Peyer's patch (tissue), 4 donors: ENCODE measurements at regions not wholly inside any gene's neighbourhood (a gene's known extent, or its start where the extent isn't known, plus 50 kb on each side); places are given as distances from the start of the nearest gene placed in this dataset.
"Not testable (repeated sequence)": the region's sequence is repeated elsewhere in the genome, so short reads cannot be mapped to it uniquely, and the experiment has no call there.

Source experiments
- DNase-seq, 3 donors: peaks; one replicate each; pipeline ENCODE4 v3.0.0-alpha.2; 2017 to 2019
- H3K27ac ChIP-seq, 4 donors: fragments of 200-600 bp; sonication (generic); one replicate each; pipeline ENCODE4 v1.5.1; 2016 to 2019
- H3K27me3 ChIP-seq, 2 donors: fragments of 200-600 bp; sonication (generic); one replicate each; pipeline ENCODE4 v1.5.1; 2019
- H3K36me3 ChIP-seq, 3 donors: fragments of 200-600 bp; sonication (generic); one replicate each; pipeline ENCODE4 v1.5.1; 2016 to 2019
- H3K4me1 ChIP-seq, 4 donors: fragments of 200-600 bp; sonication (generic); one replicate each; pipeline ENCODE4 v1.5.1; 2016 to 2019
- H3K4me3 ChIP-seq, 4 donors: fragments of 200-600 bp; sonication (generic); 1 replicate in 3 of 4; 2 replicates in 1 of 4; pipeline ENCODE4 v1.5.1; 2016 to 2019; ENCODE audit warnings: mild to moderate bottlenecking in 1 of 4
- H3K9me3 ChIP-seq, 4 donors: fragments of 200-600 bp; sonication (generic); one replicate each; pipeline ENCODE4 v1.5.1; 2016 to 2019; ENCODE audit warnings: mild to moderate bottlenecking in 1 of 4
- POLR2A ChIP-seq, 2 donors: fragments of 450-650 bp; IDR thresholded peaks; one replicate each; pipeline ENCODE4 v1.5.1; 2017; ENCODE audit warnings: antibody characterized with exemption in 2 of 2, mild to moderate bottlenecking in 2 of 2, moderate library complexity in 2 of 2
- TF ChIP-seq, protein P1 (sequence below), 6 experiments: fragments of 450-650 bp in 4 of 6; fragments of 200-600 bp in 2 of 6; sonication (generic) in 1 of 6; IDR thresholded peaks; one replicate each; pipeline ENCODE4 v1.5.1; 2017 to 2019; ENCODE audit warnings: antibody characterized with exemption in 6 of 6, mild to moderate bottlenecking in 3 of 6, moderate library complexity in 1 of 6

DNA sequence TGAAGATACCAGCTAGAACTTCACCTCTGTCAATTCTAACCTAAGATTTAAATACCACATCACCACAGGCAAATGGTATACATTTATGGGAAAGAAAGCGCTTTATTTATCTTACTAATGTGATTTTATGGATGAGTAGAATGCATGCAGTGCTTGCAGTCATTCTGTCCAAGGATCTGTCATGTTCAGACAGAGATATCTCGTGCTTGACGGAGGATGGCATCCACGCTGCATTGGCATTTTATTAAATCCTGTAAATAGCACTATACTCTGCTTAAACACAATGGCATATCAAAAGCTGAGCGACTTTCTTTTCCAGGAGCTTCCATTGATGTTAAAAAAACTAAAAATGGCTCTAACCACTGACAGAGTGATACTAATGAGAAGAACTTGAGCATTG lies 133.7 kb upstream of the CAV2 start:
- H3K9me3 ChIP-seq = no peaks in the 10 kb centered on the region
- H3K36me3 ChIP-seq = no peaks in the 10 kb centered on the region
- no peaks in the 10 kb centered on the region for H3K27me3 ChIP-seq
- no peak overlapping the region for H3K27ac ChIP-seq
- no peak for DNase-seq
- H3K4me3 ChIP-seq = no peak overlapping the region
- H3K4me1 ChIP-seq = no peaks in the 10 kb centered on the region
- no peak for TF ChIP-seq POLR2A (IDR thresholded peaks at IDR 0.05)
- TF ChIP-seq, protein P1, sequence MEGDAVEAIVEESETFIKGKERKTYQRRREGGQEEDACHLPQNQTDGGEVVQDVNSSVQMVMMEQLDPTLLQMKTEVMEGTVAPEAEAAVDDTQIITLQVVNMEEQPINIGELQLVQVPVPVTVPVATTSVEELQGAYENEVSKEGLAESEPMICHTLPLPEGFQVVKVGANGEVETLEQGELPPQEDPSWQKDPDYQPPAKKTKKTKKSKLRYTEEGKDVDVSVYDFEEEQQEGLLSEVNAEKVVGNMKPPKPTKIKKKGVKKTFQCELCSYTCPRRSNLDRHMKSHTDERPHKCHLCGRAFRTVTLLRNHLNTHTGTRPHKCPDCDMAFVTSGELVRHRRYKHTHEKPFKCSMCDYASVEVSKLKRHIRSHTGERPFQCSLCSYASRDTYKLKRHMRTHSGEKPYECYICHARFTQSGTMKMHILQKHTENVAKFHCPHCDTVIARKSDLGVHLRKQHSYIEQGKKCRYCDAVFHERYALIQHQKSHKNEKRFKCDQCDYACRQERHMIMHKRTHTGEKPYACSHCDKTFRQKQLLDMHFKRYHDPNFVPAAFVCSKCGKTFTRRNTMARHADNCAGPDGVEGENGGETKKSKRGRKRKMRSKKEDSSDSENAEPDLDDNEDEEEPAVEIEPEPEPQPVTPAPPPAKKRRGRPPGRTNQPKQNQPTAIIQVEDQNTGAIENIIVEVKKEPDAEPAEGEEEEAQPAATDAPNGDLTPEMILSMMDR (IDR thresholded peaks at IDR 0.05) = no peak

- no peak overlapping the region for H3K27ac ChIP-seq
- no peak overlapping the region for H3K4me3 ChIP-seq
- no peaks in the 10 kb centered on the region for H3K36me3 ChIP-seq
- no peaks in the 10 kb centered on the region for H3K4me1 ChIP-seq
- H3K9me3 ChIP-seq = no peaks in the 10 kb centered on the region
- no peak for DNase-seq
- no peaks in the 10 kb centered on the region for H3K27me3 ChIP-seq
- TF ChIP-seq, protein P1 (IDR thresholded peaks at IDR 0.05) = no peak
- TF ChIP-seq POLR2A (IDR thresholded peaks at IDR 0.05) = no peak
These were observed 132.2 kb upstream of the CAV2 start for GRCh38 chr7:116367171-116367813.

- no peak overlapping the region for H3K4me3 ChIP-seq
- no peaks in the 10 kb centered on the region for H3K4me1 ChIP-seq
- H3K27me3 ChIP-seq = no peaks in the 10 kb centered on the region
- H3K9me3 ChIP-seq = no peaks in the 10 kb centered on the region
- no peak for TF ChIP-seq POLR2A (IDR thresholded peaks at IDR 0.05)
- TF ChIP-seq, protein P1 (IDR thresholded peaks at IDR 0.05) = no peak
- no peak for DNase-seq
- H3K27ac ChIP-seq = no peak overlapping the region
- H3K36me3 ChIP-seq = no peaks in the 10 kb centered on the region
These were observed 130.6 kb upstream of the CAV2 start for GRCh38 chr7:116368965-116369364.

DNA sequence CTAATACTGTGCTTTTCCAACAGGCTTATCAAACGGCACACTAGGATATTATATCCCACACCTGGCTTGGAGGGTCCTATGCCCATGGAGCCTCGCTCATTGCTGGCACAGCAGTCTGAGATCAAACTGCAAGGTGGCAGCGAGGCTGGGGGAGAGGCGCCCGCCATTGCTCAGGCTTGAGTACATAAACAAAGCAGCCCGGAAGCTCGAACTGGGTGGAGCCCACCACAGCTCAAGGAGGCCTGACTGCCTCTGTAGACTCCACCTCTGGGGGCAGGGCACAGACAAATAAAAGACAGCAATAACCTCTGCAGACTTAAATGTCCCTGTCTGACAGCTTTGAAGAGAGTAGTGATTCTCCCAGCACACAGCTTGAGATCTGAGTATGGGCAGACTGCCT lies 128.0 kb upstream of the CAV2 start:
- H3K27me3 ChIP-seq, H3K4me3 ChIP-seq, H3K27ac ChIP-seq, DNase-seq, H3K36me3 ChIP-seq, H3K4me1 ChIP-seq, H3K9me3 ChIP-seq: not testable (repeated sequence)

DNA sequence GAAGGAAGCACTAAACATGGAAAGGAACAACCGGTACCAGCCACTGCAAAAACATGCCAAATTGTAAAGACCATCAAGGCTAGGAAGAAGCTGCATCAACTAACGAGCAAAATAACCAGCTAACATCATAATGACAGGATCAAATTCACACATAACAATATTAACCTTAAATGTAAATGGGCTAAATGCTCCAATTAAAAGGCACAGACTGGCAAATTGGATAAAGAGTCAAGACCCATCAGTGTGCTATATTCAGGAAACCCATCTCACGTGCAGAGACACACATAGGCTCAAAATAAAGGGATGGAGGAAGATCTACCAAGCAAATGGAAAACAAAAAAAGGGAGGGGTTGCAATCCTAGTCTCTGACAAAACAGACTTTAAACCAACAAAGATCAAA lies 126.3 kb upstream of the CAV2 start:
- not testable (repeated sequence) for H3K27me3 ChIP-seq, H3K9me3 ChIP-seq, H3K36me3 ChIP-seq, H3K4me3 ChIP-seq, H3K27ac ChIP-seq, H3K4me1 ChIP-seq, DNase-seq

- no peak for DNase-seq
- Histone ChIP-seq H3K27ac (no peak overlapping the region), H3K9me3 (no peaks in the 10 kb centered on the region), H3K27me3 (no peaks in the 10 kb centered on the region), H3K4me1 (no peaks in the 10 kb centered on the region), H3K36me3 (no peaks in the 10 kb centered on the region), H3K4me3 (no peak overlapping the region)
- TF ChIP-seq, protein P1 (IDR thresholded peaks at IDR 0.05) = no peak
- TF ChIP-seq POLR2A (IDR thresholded peaks at IDR 0.05) = no peak
These were observed 121.8 kb upstream of the CAV2 start for GRCh38 chr7:116377721-116378120.

GRCh38 chr7:116380025-116380424 lies 119.5 kb upstream of the CAV2 start:
- no peaks in the 10 kb centered on the region for H3K36me3 ChIP-seq
- no peaks in the 10 kb centered on the region for H3K4me1 ChIP-seq
- H3K27ac ChIP-seq = no peak overlapping the region
- H3K27me3 ChIP-seq = no peaks in the 10 kb centered on the region
- TF ChIP-seq POLR2A (IDR thresholded peaks at IDR 0.05) = no peak
- DNase-seq = no peak
- no peak overlapping the region for H3K4me3 ChIP-seq
- H3K9me3 ChIP-seq = no peaks in the 10 kb centered on the region
